Heart left ventricle (tissue), 16 donors: ENCODE measurements at regions not wholly inside any gene's neighbourhood (a gene's known extent, or its start where the extent isn't known, plus 50 kb on each side); places are given as distances from the start of the nearest gene placed in this dataset.

ENCODE experiments used
- ATAC-seq, 4 donors: fragments of 200-7000 bp; cut with Tn5 transposase; one replicate each; pipeline ENCODE4 v1.9.1; 2020 to 2022; ENCODE audit warnings: moderate library complexity in 4 of 4, mild to moderate bottlenecking in 3 of 4, moderate number of reproducible peaks in 1 of 4
- DNase-seq, 5 donors: peaks; one replicate each; pipeline ENCODE4 v3.0.0-alpha.2; 2020
- H3K27ac ChIP-seq, 12 donors: fragments of 200-600 bp; sonication (generic) in 4 of 12; one replicate each; pipeline versions ENCODE4 v1.5.0 to v1.8.0; 2016 to 2022; ENCODE audit warnings: mild to moderate bottlenecking in 2 of 12
- H3K27me3 ChIP-seq, 9 donors: fragments of 200-600 bp; sonication (generic) in 2 of 9; one replicate each; pipeline versions ENCODE4 v1.5.1 to v1.8.0; 2016 to 2022; ENCODE audit warnings: mild to moderate bottlenecking in 3 of 9
- H3K36me3 ChIP-seq, 9 donors: fragments of 200-600 bp; sonication (generic) in 2 of 9; one replicate each; pipeline versions ENCODE4 v1.5.0 to v1.8.0; 2018 to 2022; ENCODE audit warnings: mild to moderate bottlenecking in 2 of 9
- H3K4me1 ChIP-seq, 12 donors: fragments of 200-600 bp; sonication (generic) in 4 of 12; one replicate each; pipeline versions ENCODE4 v1.5.0 to v1.8.0; 2016 to 2022; ENCODE audit warnings: mild to moderate bottlenecking in 3 of 12
- H3K4me3 ChIP-seq, 12 donors: fragments of 200-600 bp; sonication (generic) in 4 of 12; one replicate each; pipeline versions ENCODE4 v1.5.0 to v1.8.0; 2017 to 2022; ENCODE audit warnings: mild to moderate bottlenecking in 9 of 12, moderate library complexity in 4 of 12
- H3K9me3 ChIP-seq, 12 donors: fragments of 200-600 bp; sonication (generic) in 4 of 12; one replicate each; pipeline versions ENCODE4 v1.5.0 to v1.8.0; 2016 to 2022; ENCODE audit warnings: mild to moderate bottlenecking in 1 of 12
- CTCF ChIP-seq, 12 donors: fragments of 200-600 bp; sonication (generic) in 4 of 12; IDR thresholded peaks; one replicate each; pipeline versions ENCODE4 v1.5.0 to v1.8.0; 2018 to 2022; ENCODE audit warnings: antibody characterized with exemption in 12 of 12, mild to moderate bottlenecking in 5 of 12
- POLR2A ChIP-seq, 2 donors: fragments of 450-650 bp; IDR thresholded peaks; one replicate each; pipeline ENCODE4 v1.6.1; 2017; ENCODE audit warnings: antibody characterized with exemption in 2 of 2, mild to moderate bottlenecking in 2 of 2, moderate library complexity in 2 of 2
- WGBS, 4 donors: extraction: QIAGEN DNeasy Blood & Tissue Kit in 2 of 4; methylation state at CpG; one replicate each; pipeline versions ENCODE4 v1.1.5 to v1.1.7; 2013 to 2018; 5-methylcytosine and 5-hydroxymethylcytosine counted together
- intact Hi-C, 10 donors: fragments of 100-400 bp; cut with DNase I; formaldehyde crosslinking; loops; one replicate each; pipeline versions ENCODE4 v1.11.1 to v1.14.2; 2022
- donor health status: ischemic (EF 13 %, LVEDD 7.1; RV severe dilation, severe dysfunction).
- donor health status: healthy with polysubstance abuse.
- donor health status: DM: no; HTN: yes; CAD: no.
- donor health status: DM: no; HTN: no; CAD: no.
- donor health status: ischemic (EF 25% LVEDD 6.9; RV normal size, moderate dysfunction).
- donor health status: ischemic (EF 25% LVEDD 5.7; RV mildly dilated, moderate dysfunction).
- donor health status: healthy.
- donor health status: DM: yes; HTN: yes; CAD: no.
- donor health status: ischemic (EF 35%, LVEDD 5.7; RV mildly dilated, moderate dysfunction).
- donor health status: nonischemic (EF 11% LVEDD 7.7; RV severe dilation, severe dysfunction).
- donor health status: DM: yes; HTN: yes; CAD: no.
- donor health status: PGD.
- donor health status: ischemic (EF 29% LVEDD 5.4; RV normal size, mild dysfunction).
- donor health status: nonischemic (EF 23%, LVEDD 6.1; RV moderate dilation, normal function).

GRCh38 chr17:70254735-70255460 lies 85.6 kb downstream of the KCNJ2 start:
- intact Hi-C loops: no loop called here
- Histone ChIP-seq H3K27me3 (no peaks in the 10 kb centered on the region), H3K27ac (no peak overlapping the region), H3K4me1 (no peaks in the 10 kb centered on the region), H3K36me3 (no peaks in the 10 kb centered on the region), H3K9me3 (no peaks in the 10 kb centered on the region), H3K4me3 (no peak overlapping the region)
- ATAC-seq (no peak), DNase-seq (no peak)
- WGBS, 4 donors: 70 to 86% (median 84%) methylated on average over 2 of the region's 2 CpGs
- TF ChIP-seq CTCF (IDR thresholded peaks at IDR 0.05): no peak
- TF ChIP-seq POLR2A (IDR thresholded peaks at IDR 0.05): no peak

- Histone ChIP-seq H3K27me3 (no peaks in the 10 kb centered on the region), H3K4me3 (no peak overlapping the region), H3K27ac (no peak overlapping the region), H3K9me3 (no peaks in the 10 kb centered on the region), H3K36me3 (no peaks in the 10 kb centered on the region), H3K4me1 (no peaks in the 10 kb centered on the region)
- 94 to 98% (median 95%) methylated on average over 2 of the region's 2 CpGs for WGBS, 4 donors
- ATAC-seq (no peak), DNase-seq (no peak)
- TF ChIP-seq POLR2A (IDR thresholded peaks at IDR 0.05) (no peak), CTCF (IDR thresholded peaks at IDR 0.05) (no peak)
- intact Hi-C loops: no loop called here
These were observed 87.4 kb downstream of the KCNJ2 start for GRCh38 chr17:70256751-70257150.

- TF ChIP-seq CTCF (IDR thresholded peaks at IDR 0.05) (no peak), POLR2A (IDR thresholded peaks at IDR 0.05) (no peak)
- Histone ChIP-seq H3K27ac (no peak overlapping the region), H3K27me3 (no peaks in the 10 kb centered on the region), H3K36me3 (no peaks in the 10 kb centered on the region), H3K4me1 (no peaks in the 10 kb centered on the region), H3K9me3 (no peaks in the 10 kb centered on the region), H3K4me3 (no peak overlapping the region)
- intact Hi-C loops: no loop called here
- no peak for DNase-seq
- ATAC-seq: no peak
These were observed 89.1 kb downstream of the KCNJ2 start for GRCh38 chr17:70258465-70258864.

GRCh38 chr17:70259400-70259799 lies 90.1 kb downstream of the KCNJ2 start:
- DNase-seq: no peak
- TF ChIP-seq POLR2A (IDR thresholded peaks at IDR 0.05): no peak
- no peak for TF ChIP-seq CTCF (IDR thresholded peaks at IDR 0.05)
- ATAC-seq: no peak
- no peaks in the 10 kb centered on the region for H3K36me3 ChIP-seq
- H3K9me3 ChIP-seq: no peaks in the 10 kb centered on the region
- H3K4me3 ChIP-seq: no peak overlapping the region
- H3K27ac ChIP-seq: no peak overlapping the region
- intact Hi-C loops: no loop called here
- no peaks in the 10 kb centered on the region for H3K4me1 ChIP-seq
- H3K27me3 ChIP-seq: no peaks in the 10 kb centered on the region
- 81 to 85% (median 83%) methylated on average over 3 of the region's 3 CpGs for WGBS, 4 donors
